GM18507 (cell line): ENCODE measurements at regions not wholly inside any gene's neighbourhood (a gene's known extent, or its start where the extent isn't known, plus 50 kb on each side); places are given as distances from the start of the nearest gene placed in this dataset.

Experiments used
- DNase-seq: peaks from one replicate; pipeline ENCODE4 v3.0.0; 2011; ENCODE audit warnings: low read depth; ENCODE audit not compliant: insufficient read length; ENCODE audit errors: extremely low spot score
- FAIRE-seq: peaks from 2 replicates; lab custom pipeline; 2011; peaks lifted over from hg19 to GRCh38; lab: Jason Lieb, UNC

- DNase-seq, result no peak
- FAIRE-seq, result no peak
Measured at GRCh38 chr12:27382924-27383323, 50.3 kb downstream of the BMAL2 start.

GRCh38 chr12:27383429-27384260, 51.0 kb downstream of the BMAL2 start:
- FAIRE-seq (peak; percentile 91), DNase-seq (peak; percentile 48)

GRCh38 chr12:27384261-27384590, 51.6 kb downstream of the BMAL2 start:
- DNase-seq (no peak), FAIRE-seq (no peak)

- no peak for DNase-seq
- FAIRE-seq, result no peak
Measured at GRCh38 chr12:27385766-27386564, 53.3 kb downstream of the BMAL2 start.

- FAIRE-seq, result no peak
Measured at GRCh38 chr12:27387473-27387872, 54.8 kb downstream of the BMAL2 start.

GRCh38 chr12:27388650-27389049, 56.0 kb downstream of the BMAL2 start:
- no peak for DNase-seq
- no peak for FAIRE-seq

More at GRCh38 chr12:27387473-27387872, 54.8 kb downstream of the BMAL2 start:
- no peak for DNase-seq

GRCh38 chr12:27394676-27395075, 51.9 kb upstream of the SMCO2 start:
- DNase-seq (no peak), FAIRE-seq (no peak)

GRCh38 chr12:27396216-27396815, 50.2 kb upstream of the SMCO2 start:
- FAIRE-seq (no peak), DNase-seq (no peak)
